Kidney (tissue), 13 donors: ENCODE measurements at regions not wholly inside any gene's neighbourhood (a gene's known extent, or its start where the extent isn't known, plus 50 kb on each side); places are given as distances from the start of the nearest gene placed in this dataset.

Experiments
- DNase-seq, 5 donors: peaks; one replicate each; pipeline ENCODE4 v3.0.0-alpha.2; 2013 to 2020
- FAIRE-seq: peaks from 2 replicates; lab custom pipeline; 2012; peaks lifted over from hg19 to GRCh38; lab: Jason Lieb, UNC
- H3K27ac ChIP-seq, 2 donors: one replicate each; pipeline ENCODE4 v1.7.0; 2013; ENCODE audit warnings: low read depth in 2 of 2, low read length in 2 of 2, inconsistent platforms in 1 of 2
- H3K27me3 ChIP-seq: one replicate; pipeline ENCODE4 v1.7.1; 2013; ENCODE audit warnings: low read length, inconsistent platforms; ENCODE audit not compliant: control insufficient read depth, insufficient read depth
- H3K36me3 ChIP-seq, 3 donors: one replicate each; pipeline versions ENCODE4 v1.7.0 to v1.7.1; 2013; ENCODE audit warnings: low read length in 3 of 3, control low read depth in 1 of 3, inconsistent platforms in 1 of 3; ENCODE audit not compliant: insufficient read depth in 3 of 3, control insufficient read depth in 2 of 3
- H3K4me1 ChIP-seq, 3 donors: one replicate each; pipeline versions ENCODE4 v1.7.0 to v1.7.1; 2013; ENCODE audit warnings: low read length in 3 of 3, inconsistent platforms in 1 of 3, low read depth in 1 of 3; ENCODE audit not compliant: control insufficient read depth in 2 of 3, insufficient read depth in 2 of 3
- H3K4me3 ChIP-seq, 3 donors: one replicate each; pipeline versions ENCODE4 v1.7.0 to v1.8.1; 2013; ENCODE audit warnings: low read length in 3 of 3, control low read depth in 1 of 3, inconsistent platforms in 1 of 3
- H3K9ac ChIP-seq, 3 donors: one replicate each; pipeline versions ENCODE4 v1.7.0 to v1.7.1; 2013; ENCODE audit warnings: low read length in 3 of 3, control low read depth in 1 of 3, inconsistent platforms in 1 of 3
- H3K9me3 ChIP-seq, 3 donors: one replicate each; pipeline versions ENCODE4 v1.7.0 to v1.7.1; 2013; ENCODE audit warnings: low read length in 3 of 3, control low read depth in 1 of 3, inconsistent platforms in 1 of 3; ENCODE audit not compliant: control insufficient read depth in 2 of 3, insufficient read depth in 1 of 3
- intact Hi-C: fragments of 100-400 bp; cut with DNase I; formaldehyde crosslinking; loops from one replicate; pipeline ENCODE4 v1.11.1; 2022
- TF ChIP-seq, protein P1 (sequence below): IDR thresholded peaks from 3 replicates; pipeline ENCODE4 v1.5.1; 2012; ENCODE audit warnings: mild to moderate bottlenecking, moderate library complexity, borderline replicate concordance; ENCODE audit not compliant: insufficient read depth; ENCODE audit errors: extremely low read depth
- donor health status: control.
- donor health status: control.
- donor health status: control.
- donor health status: control.
- donor health status: control.
- donor health status: DM: yes; HTN: yes; CAD: no.
- donor health status: Normal renal cell carcinoma (clear cell type).

DNA sequence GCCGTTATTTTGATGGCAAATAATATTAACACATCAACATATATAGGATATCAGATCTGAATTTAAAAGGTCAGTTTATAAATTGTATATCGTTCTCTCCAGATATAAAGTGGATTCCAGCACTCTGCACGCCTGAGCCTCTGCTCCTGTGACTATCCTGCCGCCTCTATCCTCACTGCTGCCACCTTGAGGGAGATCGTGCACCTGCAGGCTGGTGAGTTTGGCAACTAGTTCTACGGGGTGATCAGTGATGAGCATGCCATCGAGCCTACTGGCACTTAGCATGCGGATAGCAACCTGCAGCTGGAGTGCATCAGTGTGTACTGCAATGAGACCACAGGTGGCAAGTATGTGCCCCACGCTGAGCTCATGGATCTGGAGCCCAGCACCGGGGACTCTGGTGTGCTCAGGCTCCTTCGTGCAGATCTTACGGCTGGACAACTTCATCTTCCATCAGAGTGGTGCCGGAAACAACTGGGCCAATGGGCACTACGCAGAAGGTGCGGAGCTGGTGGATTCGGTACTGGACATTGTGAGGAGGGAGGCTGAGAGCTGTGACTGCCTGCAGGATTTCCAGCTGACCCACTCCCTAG, 84.9 kb downstream of the FBXO5 start:
- intact Hi-C loops, result no loop called here
- Histone ChIP-seq H3K36me3 (no peaks in the 10 kb centered on the region), H3K4me3 (no peak overlapping the region), H3K4me1 (no peaks in the 10 kb centered on the region), H3K27ac (no peak overlapping the region), H3K27me3 (no peaks in the 10 kb centered on the region), H3K9ac (no peak overlapping the region), H3K9me3 (no peaks in the 10 kb centered on the region)
- TF ChIP-seq, protein P1, sequence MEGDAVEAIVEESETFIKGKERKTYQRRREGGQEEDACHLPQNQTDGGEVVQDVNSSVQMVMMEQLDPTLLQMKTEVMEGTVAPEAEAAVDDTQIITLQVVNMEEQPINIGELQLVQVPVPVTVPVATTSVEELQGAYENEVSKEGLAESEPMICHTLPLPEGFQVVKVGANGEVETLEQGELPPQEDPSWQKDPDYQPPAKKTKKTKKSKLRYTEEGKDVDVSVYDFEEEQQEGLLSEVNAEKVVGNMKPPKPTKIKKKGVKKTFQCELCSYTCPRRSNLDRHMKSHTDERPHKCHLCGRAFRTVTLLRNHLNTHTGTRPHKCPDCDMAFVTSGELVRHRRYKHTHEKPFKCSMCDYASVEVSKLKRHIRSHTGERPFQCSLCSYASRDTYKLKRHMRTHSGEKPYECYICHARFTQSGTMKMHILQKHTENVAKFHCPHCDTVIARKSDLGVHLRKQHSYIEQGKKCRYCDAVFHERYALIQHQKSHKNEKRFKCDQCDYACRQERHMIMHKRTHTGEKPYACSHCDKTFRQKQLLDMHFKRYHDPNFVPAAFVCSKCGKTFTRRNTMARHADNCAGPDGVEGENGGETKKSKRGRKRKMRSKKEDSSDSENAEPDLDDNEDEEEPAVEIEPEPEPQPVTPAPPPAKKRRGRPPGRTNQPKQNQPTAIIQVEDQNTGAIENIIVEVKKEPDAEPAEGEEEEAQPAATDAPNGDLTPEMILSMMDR, result peak; percentile 77
- DNase-seq, result peak; percentile 29 to 73 (median 52)
- FAIRE-seq, result peak; percentile 50

DNA sequence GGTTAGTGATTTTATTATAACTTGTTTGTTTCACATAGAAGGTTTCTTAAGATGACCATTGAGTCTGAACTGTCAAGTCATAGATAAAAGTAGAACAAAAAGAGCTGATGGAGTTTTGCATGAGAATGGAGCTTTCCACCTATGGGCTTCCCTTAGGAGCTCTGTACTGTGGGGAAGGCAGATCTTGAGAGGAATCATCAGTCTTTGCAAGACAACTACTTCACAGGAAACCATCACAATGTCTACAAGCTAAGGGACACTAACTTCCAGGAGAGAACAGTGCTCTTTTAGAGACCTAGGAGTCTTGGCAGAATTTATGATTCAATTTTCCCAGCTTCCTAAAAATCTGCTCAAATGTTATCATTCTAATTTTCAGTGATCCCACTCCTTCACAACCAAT, 78.2 kb downstream of the FBXO5 start:
- intact Hi-C loops, result no loop called here
- DNase-seq (no peak), FAIRE-seq (no peak)
- H3K27me3 ChIP-seq, result no peaks in the 10 kb centered on the region
- H3K36me3 ChIP-seq, result no peaks in the 10 kb centered on the region
- H3K27ac ChIP-seq, result no peak overlapping the region
- H3K9ac ChIP-seq, result no peak overlapping the region
- no peaks in the 10 kb centered on the region for H3K4me1 ChIP-seq
- TF ChIP-seq, protein P1, result no peak
- H3K9me3 ChIP-seq, result no peaks in the 10 kb centered on the region
- no peak overlapping the region for H3K4me3 ChIP-seq

DNA sequence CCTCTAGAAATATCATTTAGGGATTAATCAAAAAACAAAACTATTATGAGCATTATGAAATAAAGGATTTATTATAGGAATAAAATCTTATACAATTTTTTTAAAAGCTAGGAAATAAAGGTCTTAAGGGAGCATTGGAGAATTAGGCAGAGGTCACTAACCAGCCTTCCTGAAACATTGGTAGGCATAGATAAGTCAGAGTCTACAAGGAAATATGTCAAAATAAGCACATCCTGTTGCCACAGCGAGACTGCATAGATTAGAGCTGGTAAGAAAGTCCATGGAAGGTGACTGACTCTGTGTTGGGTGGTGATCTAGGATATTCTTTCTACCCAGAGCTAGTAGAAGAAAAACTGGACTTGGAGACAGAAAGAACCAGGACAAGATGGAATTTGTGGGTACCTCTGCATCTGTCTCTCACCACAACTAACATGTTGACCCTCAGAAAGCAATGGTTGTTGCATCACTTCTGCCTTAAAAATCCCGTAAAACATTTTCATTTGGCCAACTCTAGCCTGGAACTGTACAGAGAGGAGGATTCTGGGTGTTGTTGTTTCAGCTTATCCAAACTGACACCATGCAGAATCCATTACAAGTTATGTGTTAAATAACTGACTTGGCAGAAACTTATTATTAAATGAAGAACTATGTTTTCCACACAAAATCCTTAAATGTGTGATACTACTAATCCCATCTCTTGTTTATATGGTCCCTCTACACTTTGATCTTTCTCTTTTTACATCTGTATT, 77.1 kb downstream of the FBXO5 start:
- Histone ChIP-seq H3K36me3 (no peaks in the 10 kb centered on the region), H3K9me3 (no peaks in the 10 kb centered on the region), H3K4me1 (no peaks in the 10 kb centered on the region), H3K27me3 (no peaks in the 10 kb centered on the region), H3K27ac (no peak overlapping the region), H3K9ac (no peak overlapping the region), H3K4me3 (no peak overlapping the region)
- TF ChIP-seq, protein P1, result no peak
- FAIRE-seq, result no peak
- intact Hi-C loops, result no loop called here
- peak in 1 of 5 donors; percentile 4 for DNase-seq
